Hepatocyte (in vitro differentiated cells): ENCODE measurements at regions not wholly inside any gene's neighbourhood (a gene's known extent, or its start where the extent isn't known, plus 50 kb on each side); places are given as distances from the start of the nearest gene placed in this dataset.

Experiments
- DNase-seq: peaks from one replicate; pipeline ENCODE4 v3.0.0-alpha.2; 2016; ENCODE audit warnings: low spot score
- H2AFZ ChIP-seq: fragments of 200-600 bp; sonication (generic); 2 replicates; pipeline ENCODE4 v1.6.0; 2016; ENCODE audit warnings: antibody characterized with exemption, mild to moderate bottlenecking
- H3K27ac ChIP-seq: fragments of 200-600 bp; sonication (generic); 2 replicates; pipeline ENCODE4 v1.5.1; 2016; ENCODE audit warnings: mild to moderate bottlenecking
- H3K27me3 ChIP-seq: fragments of 200-600 bp; sonication (generic); 2 replicates; pipeline ENCODE4 v1.6.1; 2016
- H3K36me3 ChIP-seq: fragments of 200-600 bp; sonication (generic); replicated peaks from 2 replicates; pipeline ENCODE4 v1.5.1; 2016; ENCODE audit warnings: low read depth; ENCODE audit not compliant: insufficient read depth
- H3K4me1 ChIP-seq: fragments of 200-600 bp; sonication (generic); 2 replicates; pipeline ENCODE4 v1.5.1; 2016; ENCODE audit warnings: mild to moderate bottlenecking, moderate library complexity; ENCODE audit not compliant: insufficient read depth
- H3K4me2 ChIP-seq: fragments of 200-600 bp; sonication (generic); 2 replicates; pipeline ENCODE4 v1.6.0; 2016
- H3K4me3 ChIP-seq: fragments of 200-600 bp; sonication (generic); 2 replicates; pipeline ENCODE4 v1.5.1; 2016; ENCODE audit warnings: mild to moderate bottlenecking
- H3K79me2 ChIP-seq: fragments of 200-600 bp; sonication (generic); 2 replicates; pipeline ENCODE4 v1.6.0; 2017; ENCODE audit warnings: mild to moderate bottlenecking
- H3K9me2 ChIP-seq: fragments of 200-600 bp; sonication (generic); replicated peaks from 2 replicates; pipeline ENCODE4 v1.6.0; 2017; ENCODE audit warnings: mild to moderate bottlenecking; ENCODE audit not compliant: insufficient read depth
- H3K9me3 ChIP-seq: fragments of 200-600 bp; sonication (generic); 2 replicates; pipeline ENCODE4 v1.5.1; 2016; ENCODE audit warnings: low read depth, mild to moderate bottlenecking
- H4K20me1 ChIP-seq: fragments of 200-600 bp; sonication (generic); 2 replicates; pipeline ENCODE4 v1.6.0; 2016; ENCODE audit warnings: mild to moderate bottlenecking; ENCODE audit not compliant: insufficient read depth, poor library complexity, severe bottlenecking
- CTCF ChIP-seq: fragments of 200-600 bp; sonication (generic); IDR thresholded peaks from 2 replicates; pipeline ENCODE4 v1.5.1; 2016; ENCODE audit warnings: antibody characterized with exemption, mild to moderate bottlenecking; ENCODE audit not compliant: poor library complexity
- EZH2 ChIP-seq: fragments of 200-600 bp; sonication (generic); IDR thresholded peaks from 2 replicates; pipeline ENCODE4 v1.6.1; 2016; ENCODE audit warnings: antibody characterized with exemption, mild to moderate bottlenecking, borderline replicate concordance
- EZH2phosphoT487 ChIP-seq: fragments of 200-600 bp; sonication (generic); IDR thresholded peaks from one replicate; pipeline ENCODE4 v1.6.1; 2018; ENCODE audit warnings: antibody characterized with exemption, mild to moderate bottlenecking, low read depth, moderate library complexity; ENCODE audit not compliant: unreplicated experiment, severe bottlenecking
- WGBS: methylation state at CpG from one replicate; pipeline ENCODE4 v1.1.6; 2016; ENCODE audit warnings: low lambda C conversion rate; ENCODE audit errors: missing lambda C conversion rate; 5-methylcytosine and 5-hydroxymethylcytosine counted together

- H3K27me3 ChIP-seq = no peaks in the 10 kb centered on the region
- no peaks in the 10 kb centered on the region for H3K79me2 ChIP-seq
- no peaks in the 10 kb centered on the region for H3K4me1 ChIP-seq
- no peak overlapping the region for H3K4me2 ChIP-seq
- no peaks in the 10 kb centered on the region for H3K9me3 ChIP-seq
- DNase-seq = no peak
- no peaks in the 10 kb centered on the region for H4K20me1 ChIP-seq
- TF ChIP-seq EZH2phosphoT487 (no peak), CTCF (no peak), EZH2 (no peak)
- H2AFZ ChIP-seq = no peak overlapping the region
- H3K27ac ChIP-seq = no peak overlapping the region
- no peaks in the 10 kb centered on the region for H3K36me3 ChIP-seq
- 68% methylated on average over 7 of the region's 7 CpGs for WGBS
- H3K9me2 ChIP-seq = no peaks in the 10 kb centered on the region
- H3K4me3 ChIP-seq = no peak overlapping the region
These were observed 355.4 kb upstream of the RBFOX1 start for GRCh38 chr16:6977291-6977690.

- Histone ChIP-seq H3K4me1 (no peaks in the 10 kb centered on the region), H4K20me1 (no peaks in the 10 kb centered on the region), H3K36me3 (no peaks in the 10 kb centered on the region), H3K27ac (no peak overlapping the region), H3K79me2 (no peaks in the 10 kb centered on the region), H3K9me3 (no peaks in the 10 kb centered on the region), H3K4me3 (no peak overlapping the region), H2AFZ (no peak overlapping the region), H3K27me3 (no peaks in the 10 kb centered on the region), H3K9me2 (no peaks in the 10 kb centered on the region), H3K4me2 (no peak overlapping the region)
- no peak for DNase-seq
- TF ChIP-seq CTCF (no peak), EZH2 (no peak), EZH2phosphoT487 (no peak)
- WGBS = 94% methylated on average over 1 of the region's 1 CpG
These were observed 355.9 kb upstream of the RBFOX1 start for GRCh38 chr16:6976716-6977115.

GRCh38 chr16:6970171-6970857 is 362.3 kb upstream of the RBFOX1 start:
- no peaks in the 10 kb centered on the region for H3K27me3 ChIP-seq
- TF ChIP-seq CTCF (no peak), EZH2 (no peak), EZH2phosphoT487 (no peak)
- WGBS = 89% methylated on average over 3 of the region's 3 CpGs
- H2AFZ ChIP-seq = no peak overlapping the region
- H3K27ac ChIP-seq = no peak overlapping the region
- no peak for DNase-seq
- no peaks in the 10 kb centered on the region for H3K9me3 ChIP-seq
- H4K20me1 ChIP-seq = no peaks in the 10 kb centered on the region
- no peaks in the 10 kb centered on the region for H3K36me3 ChIP-seq
- no peaks in the 10 kb centered on the region for H3K4me1 ChIP-seq
- H3K9me2 ChIP-seq = no peaks in the 10 kb centered on the region
- H3K4me2 ChIP-seq = no peak overlapping the region
- no peaks in the 10 kb centered on the region for H3K79me2 ChIP-seq
- no peak overlapping the region for H3K4me3 ChIP-seq
